ENCODE measurements at regions not wholly inside any gene's neighbourhood (a gene's known extent, or its start where the extent isn't known, plus 50 kb on each side); places are given as distances from the start of the nearest gene placed in this dataset.

GRCh38 chr19:29062475-29063435, 150.2 kb downstream of the UQCRFS1 start:
- H3K4me1 ChIP-seq (ENCODE audit: insufficient read depth, low read length) = no peaks in the 10 kb centered on the region
- Mint-ChIP-seq H3K4me3 (no peak overlapping the region), H3K9me3 (peaks cover 0 to 5% (median 3%) of the 10 kb centered on the region in 5 donors), H3K27me3 (peaks cover 7 to 9% of the 10 kb centered on the region in 2 donors), H3K27ac (no peak overlapping the region), H3K36me3 (no peaks in the 10 kb centered on the region), H3K4me1 (no peaks in the 10 kb centered on the region)
- no peaks in the 10 kb centered on the region for H3K9me3 ChIP-seq (ENCODE audit: low read length)
- DNase-seq = no peak
- CTCF ChIA-PET = no interaction called here
- POLR2A ChIA-PET = no interaction called here
- no peaks in the 10 kb centered on the region for H3K27me3 ChIP-seq (ENCODE audit: insufficient read depth, low read length, poor library complexity, severe bottlenecking)
- no peak overlapping the region for H3K4me3 ChIP-seq (ENCODE audit: low read length)
- no peaks in the 10 kb centered on the region for H3K36me3 ChIP-seq (ENCODE audit: insufficient read depth, low read length)
- no peak overlapping the region for H3K27ac ChIP-seq (ENCODE audit: low read depth, low read length)

DNA sequence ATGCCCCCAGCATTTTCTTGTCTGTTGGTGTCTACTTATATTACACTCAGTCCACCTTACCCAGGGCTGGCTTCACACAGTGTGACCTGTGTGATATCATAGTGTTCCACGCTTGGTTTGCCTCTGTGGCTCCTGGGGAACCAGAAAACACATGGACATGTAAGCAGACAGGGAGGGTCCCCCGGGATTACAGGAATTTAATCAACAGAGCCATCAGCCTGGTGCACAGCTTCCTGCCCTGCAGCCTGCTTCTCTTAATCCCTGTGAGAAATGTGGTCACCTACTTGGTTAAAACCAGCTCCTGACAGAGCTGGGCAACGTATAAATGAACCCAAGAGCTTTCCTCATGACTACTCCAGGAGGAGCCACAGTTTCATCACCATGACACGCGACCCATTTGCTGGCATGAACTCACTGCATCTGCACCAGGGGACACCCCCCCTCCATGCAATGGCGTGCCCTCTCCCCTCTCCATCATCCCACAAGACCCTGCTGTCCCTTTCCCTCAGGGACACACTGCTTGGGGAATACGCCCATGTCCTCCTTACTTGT, 152.1 kb downstream of the UQCRFS1 start:
- Mint-ChIP-seq H3K27ac (no peak overlapping the region), H3K9me3 (no peaks in the 10 kb centered on the region), H3K4me3 (no peak overlapping the region), H3K27me3 (peaks cover 7 to 14% of the 10 kb centered on the region in 2 donors), H3K36me3 (no peaks in the 10 kb centered on the region), H3K4me1 (no peaks in the 10 kb centered on the region)
- DNase-seq = no peak
- Histone ChIP-seq H3K36me3 (ENCODE audit: insufficient read depth, low read length) (no peaks in the 10 kb centered on the region), H3K4me1 (ENCODE audit: insufficient read depth, low read length) (no peaks in the 10 kb centered on the region), H3K27ac (ENCODE audit: low read depth, low read length) (no peak overlapping the region), H3K27me3 (ENCODE audit: insufficient read depth, low read length, poor library complexity, severe bottlenecking) (no peaks in the 10 kb centered on the region), H3K4me3 (ENCODE audit: low read length) (no peak overlapping the region), H3K9me3 (ENCODE audit: low read length) (no peaks in the 10 kb centered on the region)
- CTCF ChIA-PET = no interaction called here
- POLR2A ChIA-PET = no interaction called here

DNA sequence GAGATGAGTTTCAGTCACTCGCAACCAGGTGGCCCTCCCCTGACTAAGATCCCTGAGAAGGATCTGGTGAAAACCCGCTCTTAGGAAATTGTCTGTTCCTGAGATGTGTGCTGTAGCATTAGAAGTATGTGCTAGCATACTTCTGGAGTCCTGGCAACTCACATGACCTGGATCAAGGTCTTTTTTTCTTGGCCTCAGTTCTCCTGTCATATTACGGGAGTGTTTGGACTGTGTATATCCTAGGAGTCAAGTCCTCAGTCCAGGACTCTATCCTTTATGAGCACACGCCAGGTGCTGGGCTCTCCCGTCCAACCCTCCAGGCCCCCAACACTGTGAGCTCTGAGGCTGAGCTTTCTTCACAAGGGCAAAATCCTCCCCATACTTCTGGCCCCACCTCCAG, 156.4 kb downstream of the UQCRFS1 start:
- no peaks in the 10 kb centered on the region for H3K27me3 ChIP-seq (ENCODE audit: insufficient read depth, low read length, poor library complexity, severe bottlenecking)
- Mint-ChIP-seq H3K9me3 (no peaks in the 10 kb centered on the region), H3K36me3 (no peaks in the 10 kb centered on the region), H3K27me3 (peaks cover 7 to 9% of the 10 kb centered on the region in 2 donors), H3K4me1 (no peaks in the 10 kb centered on the region), H3K4me3 (no peak overlapping the region), H3K27ac (no peak overlapping the region)
- no peaks in the 10 kb centered on the region for H3K4me1 ChIP-seq (ENCODE audit: insufficient read depth, low read length)
- H3K4me3 ChIP-seq (ENCODE audit: low read length) = no peak overlapping the region
- no peaks in the 10 kb centered on the region for H3K9me3 ChIP-seq (ENCODE audit: low read length)
- CTCF ChIA-PET = no interaction called here
- no peak overlapping the region for H3K27ac ChIP-seq (ENCODE audit: low read depth, low read length)
- DNase-seq = no peak
- POLR2A ChIA-PET = no interaction called here
- H3K36me3 ChIP-seq (ENCODE audit: insufficient read depth, low read length) = no peaks in the 10 kb centered on the region

GRCh38 chr19:29054886-29055675, 157.9 kb downstream of the UQCRFS1 start:
- ChIA-PET POLR2A (no interaction called here), CTCF (interaction anchor here (2.0 kb wide), 1 partner anchor 10 kb away, joined by 4 read pairs; no protein-coding TSS in a partner anchor)
- no peaks in the 10 kb centered on the region for H3K4me1 Mint-ChIP-seq

GRCh38 chr19:29048873-29049272, 164.1 kb downstream of the UQCRFS1 start:
- Mint-ChIP-seq H3K9me3 (peaks cover 0 to 8% (median 0%) of the 10 kb centered on the region in 5 donors), H3K4me3 (no peak overlapping the region), H3K27me3 (peaks cover 1 to 4% of the 10 kb centered on the region in 2 donors), H3K4me1 (no peaks in the 10 kb centered on the region), H3K27ac (no peak overlapping the region), H3K36me3 (no peaks in the 10 kb centered on the region)
- ChIA-PET CTCF (no interaction called here), POLR2A (no interaction called here)
- Histone ChIP-seq H3K4me3 (ENCODE audit: low read length) (no peak overlapping the region), H3K9me3 (ENCODE audit: low read length) (no peaks in the 10 kb centered on the region), H3K4me1 (ENCODE audit: insufficient read depth, low read length) (no peaks in the 10 kb centered on the region), H3K27me3 (ENCODE audit: insufficient read depth, low read length, poor library complexity, severe bottlenecking) (no peaks in the 10 kb centered on the region), H3K36me3 (ENCODE audit: insufficient read depth, low read length) (no peaks in the 10 kb centered on the region), H3K27ac (ENCODE audit: low read depth, low read length) (no peak overlapping the region)
- no peak for DNase-seq

More at GRCh38 chr19:29054886-29055675, 157.9 kb downstream of the UQCRFS1 start:
- Histone ChIP-seq H3K36me3 (ENCODE audit: insufficient read depth, low read length) (no peaks in the 10 kb centered on the region), H3K4me3 (ENCODE audit: low read length) (no peak overlapping the region), H3K27ac (ENCODE audit: low read depth, low read length) (no peak overlapping the region), H3K27me3 (ENCODE audit: insufficient read depth, low read length, poor library complexity, severe bottlenecking) (no peaks in the 10 kb centered on the region), H3K9me3 (ENCODE audit: low read length) (no peaks in the 10 kb centered on the region), H3K4me1 (ENCODE audit: insufficient read depth, low read length) (no peaks in the 10 kb centered on the region)
- Mint-ChIP-seq H3K27me3 (peaks cover 0 to 9% of the 10 kb centered on the region in 2 donors), H3K36me3 (no peaks in the 10 kb centered on the region), H3K4me3 (no peak overlapping the region), H3K9me3 (peaks cover 0 to 4% (median 0%) of the 10 kb centered on the region in 5 donors), H3K27ac (no peak overlapping the region)
- no peak for DNase-seq

- H3K36me3 ChIP-seq (ENCODE audit: insufficient read depth, low read length) = no peaks in the 10 kb centered on the region
- peaks cover 9% of the 10 kb centered on the region in 2 donors for H3K27me3 Mint-ChIP-seq
- peaks cover 0 to 8% (median 4%) of the 10 kb centered on the region in 5 donors for H3K9me3 Mint-ChIP-seq
- no peak overlapping the region for H3K27ac Mint-ChIP-seq
- H3K36me3 Mint-ChIP-seq = no peaks in the 10 kb centered on the region
- ChIA-PET CTCF (no interaction called here), POLR2A (no interaction called here)
- no peak for DNase-seq
- H3K9me3 ChIP-seq (ENCODE audit: low read length) = no peaks in the 10 kb centered on the region
- H3K4me3 ChIP-seq (ENCODE audit: low read length) = no peak overlapping the region
- no peak overlapping the region for H3K4me3 Mint-ChIP-seq
- no peak overlapping the region for H3K27ac ChIP-seq (ENCODE audit: low read depth, low read length)
- no peaks in the 10 kb centered on the region for H3K4me1 ChIP-seq (ENCODE audit: insufficient read depth, low read length)
- no peaks in the 10 kb centered on the region for H3K4me1 Mint-ChIP-seq
- no peaks in the 10 kb centered on the region for H3K27me3 ChIP-seq (ENCODE audit: insufficient read depth, low read length, poor library complexity, severe bottlenecking)
These were observed 167.2 kb downstream of the UQCRFS1 start for GRCh38 chr19:29045679-29046254.

GRCh38 chr19:29044037-29044436, 168.9 kb downstream of the UQCRFS1 start:
- Mint-ChIP-seq H3K9me3 (peaks cover 0 to 5% (median 4%) of the 10 kb centered on the region in 5 donors), H3K27ac (no peak overlapping the region), H3K27me3 (peaks cover 9% of the 10 kb centered on the region in 2 donors), H3K4me3 (no peak overlapping the region), H3K36me3 (no peaks in the 10 kb centered on the region), H3K4me1 (no peaks in the 10 kb centered on the region)
- ChIA-PET POLR2A (no interaction called here), CTCF (no interaction called here)
- Histone ChIP-seq H3K36me3 (ENCODE audit: insufficient read depth, low read length) (no peaks in the 10 kb centered on the region), H3K4me1 (ENCODE audit: insufficient read depth, low read length) (no peaks in the 10 kb centered on the region), H3K27ac (ENCODE audit: low read depth, low read length) (no peak overlapping the region), H3K27me3 (ENCODE audit: insufficient read depth, low read length, poor library complexity, severe bottlenecking) (no peaks in the 10 kb centered on the region), H3K9me3 (ENCODE audit: low read length) (no peaks in the 10 kb centered on the region), H3K4me3 (ENCODE audit: low read length) (no peak overlapping the region)
- no peak for DNase-seq

- H3K4me3 Mint-ChIP-seq = no peak overlapping the region
- POLR2A ChIA-PET = no interaction called here
- H3K27ac Mint-ChIP-seq = no peak overlapping the region
- Histone ChIP-seq H3K36me3 (ENCODE audit: insufficient read depth, low read length) (no peaks in the 10 kb centered on the region), H3K4me1 (ENCODE audit: insufficient read depth, low read length) (no peaks in the 10 kb centered on the region), H3K27me3 (ENCODE audit: insufficient read depth, low read length, poor library complexity, severe bottlenecking) (no peaks in the 10 kb centered on the region), H3K9me3 (ENCODE audit: low read length) (no peaks in the 10 kb centered on the region), H3K27ac (ENCODE audit: low read depth, low read length) (no peak overlapping the region), H3K4me3 (ENCODE audit: low read length) (no peak overlapping the region)
- no peaks in the 10 kb centered on the region for H3K4me1 Mint-ChIP-seq
- no peak for DNase-seq
- CTCF ChIA-PET = no interaction called here
- H3K27me3 Mint-ChIP-seq = peaks cover 9% of the 10 kb centered on the region in 2 donors
- no peaks in the 10 kb centered on the region for H3K36me3 Mint-ChIP-seq
- H3K9me3 Mint-ChIP-seq = peaks cover 0 to 7% (median 4%) of the 10 kb centered on the region in 5 donors
These were observed 170.5 kb downstream of the UQCRFS1 start for GRCh38 chr19:29042450-29042849.

All from CD8-positive, alpha-beta memory T cell (primary cell).